ENCODE measurements at regions not wholly inside any gene's neighbourhood (a gene's known extent, or its start where the extent isn't known, plus 50 kb on each side); places are given as distances from the start of the nearest gene placed in this dataset.

GRCh38 chr1:29635501-29636263, 399.4 kb downstream of the PTPRU start:
- H3K27ac ChIP-seq: no peak overlapping the region
- no peak for TF ChIP-seq CTCF (conservative IDR thresholded peaks at IDR 0.05; ENCODE audit: low read depth, low read length)
- H2AFZ ChIP-seq (ENCODE audit: low read depth): no peak overlapping the region
- H3K27me3 ChIP-seq (ENCODE audit: insufficient read depth, low read depth): peaks cover 2% of the 10 kb centered on the region; the same call in 1 of the 2 replicates
- no peaks in the 10 kb centered on the region for H3K79me2 ChIP-seq (ENCODE audit: insufficient read depth, low read depth)
- H3K4me3 ChIP-seq (IDR thresholded peaks at IDR 0.05; ENCODE audit: insufficient read depth, low read depth, low read length): no peak overlapping the region
- no peak overlapping the region for H3K4me2 ChIP-seq
- H3K36me3 ChIP-seq (ENCODE audit: insufficient read depth): no peaks in the 10 kb centered on the region
- no peaks in the 10 kb centered on the region for H4K20me1 ChIP-seq (ENCODE audit: insufficient read depth)
- H3K9ac ChIP-seq: no peak overlapping the region
- no peaks in the 10 kb centered on the region for H3K4me1 ChIP-seq (ENCODE audit: low read depth, poor library complexity, severe bottlenecking)

GRCh38 chr1:29634746-29635335, 398.5 kb downstream of the PTPRU start:
- Histone ChIP-seq H3K27ac (no peak overlapping the region), H4K20me1 (ENCODE audit: insufficient read depth) (no peaks in the 10 kb centered on the region), H3K36me3 (ENCODE audit: insufficient read depth) (no peaks in the 10 kb centered on the region), H3K9ac (no peak overlapping the region), H3K4me1 (ENCODE audit: low read depth, poor library complexity, severe bottlenecking) (no peaks in the 10 kb centered on the region), H2AFZ (ENCODE audit: low read depth) (no peak overlapping the region), H3K27me3 (ENCODE audit: insufficient read depth, low read depth) (peaks cover 2% of the 10 kb centered on the region; the same call in 1 of the 2 replicates), H3K4me2 (no peak overlapping the region), H3K4me3 (IDR thresholded peaks at IDR 0.05; ENCODE audit: insufficient read depth, low read depth, low read length) (no peak overlapping the region), H3K79me2 (ENCODE audit: insufficient read depth, low read depth) (no peaks in the 10 kb centered on the region)
- no peak for TF ChIP-seq CTCF (conservative IDR thresholded peaks at IDR 0.05; ENCODE audit: low read depth, low read length)

- no peaks in the 10 kb centered on the region for H3K4me1 ChIP-seq (ENCODE audit: low read depth, poor library complexity, severe bottlenecking)
- H3K36me3 ChIP-seq (ENCODE audit: insufficient read depth): no peaks in the 10 kb centered on the region
- no peak overlapping the region for H3K9ac ChIP-seq
- no peak overlapping the region for H3K4me3 ChIP-seq (IDR thresholded peaks at IDR 0.05; ENCODE audit: insufficient read depth, low read depth, low read length)
- H2AFZ ChIP-seq (ENCODE audit: low read depth): no peak overlapping the region
- no peak for TF ChIP-seq CTCF (conservative IDR thresholded peaks at IDR 0.05; ENCODE audit: low read depth, low read length)
- H3K27me3 ChIP-seq (ENCODE audit: insufficient read depth, low read depth): peaks cover 2% of the 10 kb centered on the region; the same call in 1 of the 2 replicates
- H4K20me1 ChIP-seq (ENCODE audit: insufficient read depth): no peaks in the 10 kb centered on the region
- no peaks in the 10 kb centered on the region for H3K79me2 ChIP-seq (ENCODE audit: insufficient read depth, low read depth)
- H3K4me2 ChIP-seq: no peak overlapping the region
- no peak overlapping the region for H3K27ac ChIP-seq
Observed at GRCh38 chr1:29634324-29634723, 398.0 kb downstream of the PTPRU start.

- TF ChIP-seq CTCF (conservative IDR thresholded peaks at IDR 0.05; ENCODE audit: low read depth, low read length): no peak
- H3K79me2 ChIP-seq (ENCODE audit: insufficient read depth, low read depth): no peaks in the 10 kb centered on the region
Observed at GRCh38 chr1:29633771-29634170, 397.4 kb downstream of the PTPRU start.

More at GRCh38 chr1:29633771-29634170, 397.4 kb downstream of the PTPRU start:
- Histone ChIP-seq H3K36me3 (ENCODE audit: insufficient read depth) (no peaks in the 10 kb centered on the region), H3K4me2 (no peak overlapping the region), H3K9ac (no peak overlapping the region), H3K27ac (no peak overlapping the region), H2AFZ (ENCODE audit: low read depth) (no peak overlapping the region), H3K4me3 (IDR thresholded peaks at IDR 0.05; ENCODE audit: insufficient read depth, low read depth, low read length) (no peak overlapping the region), H4K20me1 (ENCODE audit: insufficient read depth) (no peaks in the 10 kb centered on the region), H3K4me1 (ENCODE audit: low read depth, poor library complexity, severe bottlenecking) (no peaks in the 10 kb centered on the region), H3K27me3 (ENCODE audit: insufficient read depth, low read depth) (peaks cover 2% of the 10 kb centered on the region; the same call in 1 of the 2 replicates)

Measured in KMS-11 (cell line).